Inflammatory macrophage treated with lipopolysaccharide for 4 hours (primary cell): ENCODE measurements at regions not wholly inside any gene's neighbourhood (a gene's known extent, or its start where the extent isn't known, plus 50 kb on each side); places are given as distances from the start of the nearest gene placed in this dataset.
A peak's percentile ranks its signal among the peaks of the same experiment; 100 is the strongest.
"Not testable (repeated sequence)": the region's sequence is repeated elsewhere in the genome, so short reads cannot be mapped to it uniquely, and the experiment has no call there.

ENCODE experiments used
- DNase-seq: peaks from one replicate; pipeline ENCODE4 v3.0.0-alpha.2; 2020

GRCh38 chr10:60564475-60564874 lies 174.8 kb upstream of the ANK3 start:
- no peak for DNase-seq

DNA sequence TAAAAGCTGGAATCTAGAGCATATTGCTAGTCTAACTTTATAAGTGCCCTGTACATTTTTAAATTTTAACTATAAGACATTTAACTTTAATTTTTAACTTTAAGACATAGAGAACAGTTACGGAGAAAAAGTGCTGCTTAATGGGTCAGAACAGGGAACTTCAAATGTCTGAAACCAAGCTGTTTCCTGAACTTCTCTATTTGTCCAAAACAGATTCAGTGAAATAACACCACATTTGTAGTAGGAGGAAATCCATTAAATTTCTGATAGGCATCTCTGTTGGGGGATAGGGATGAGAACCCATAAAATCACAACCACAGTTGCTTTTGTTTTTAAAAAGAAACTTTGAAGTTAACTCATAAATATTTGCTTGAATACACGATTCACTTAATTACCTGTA lies 170.8 kb upstream of the ANK3 start:
- DNase-seq: no peak

DNA sequence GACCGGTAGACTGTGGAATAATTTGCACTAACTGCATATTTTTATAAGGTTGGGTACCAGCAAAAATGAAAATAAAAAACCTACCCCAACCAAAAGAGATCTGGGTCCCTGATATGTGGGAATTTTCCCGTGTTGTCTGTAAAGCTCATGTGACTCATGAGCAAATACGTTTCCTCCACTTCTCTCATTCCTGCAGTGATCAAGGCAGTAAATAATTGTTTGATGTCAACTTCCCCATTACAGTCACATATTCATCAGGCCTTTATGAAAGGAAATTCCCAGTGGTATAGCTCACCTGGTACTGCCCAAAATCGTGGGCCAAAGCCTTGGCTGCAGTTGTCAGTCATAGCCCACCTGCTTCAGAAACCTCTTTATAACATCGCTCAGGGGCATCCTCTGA lies 166.0 kb upstream of the ANK3 start:
- no peak for DNase-seq

GRCh38 chr10:60549686-60550085 lies 160.0 kb upstream of the ANK3 start:
- no peak for DNase-seq

- DNase-seq: no peak
These were observed 153.0 kb upstream of the ANK3 start for GRCh38 chr10:60542657-60543056.

- DNase-seq: no peak
These were observed 151.8 kb upstream of the ANK3 start for GRCh38 chr10:60541451-60541850.

GRCh38 chr10:60537697-60538096 lies 148.0 kb upstream of the ANK3 start:
- peak; percentile 22 for DNase-seq

DNA sequence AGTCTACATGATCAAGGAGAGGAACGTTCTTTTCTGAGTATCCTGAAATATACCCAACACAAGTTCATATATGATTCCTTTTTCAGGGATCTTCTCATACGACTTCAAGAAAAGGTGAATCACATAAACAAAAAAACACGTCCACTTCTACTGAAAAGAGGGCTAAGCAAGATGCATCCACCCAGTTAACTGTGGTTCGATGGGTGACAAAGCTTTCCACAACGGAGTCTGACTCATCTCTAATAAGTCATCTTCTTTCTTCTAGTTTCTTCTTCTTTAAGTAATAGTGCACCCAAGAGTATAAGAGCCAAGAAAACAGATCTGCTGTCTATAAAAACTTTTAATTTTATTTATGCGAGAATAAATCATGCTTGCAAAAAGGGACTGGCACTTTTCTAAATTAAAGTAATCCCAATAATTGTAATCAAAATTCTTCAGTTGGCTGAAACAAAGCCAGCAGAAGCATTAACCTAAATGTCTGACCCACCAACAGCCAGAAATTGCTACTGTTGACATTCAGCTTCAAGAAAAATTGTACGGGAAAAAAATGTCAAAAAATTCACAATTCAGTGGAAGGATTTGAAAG lies 146.9 kb upstream of the ANK3 start:
- DNase-seq: peak; percentile 15

GRCh38 chr10:60535427-60535826 lies 145.8 kb upstream of the ANK3 start:
- DNase-seq: no peak

DNA sequence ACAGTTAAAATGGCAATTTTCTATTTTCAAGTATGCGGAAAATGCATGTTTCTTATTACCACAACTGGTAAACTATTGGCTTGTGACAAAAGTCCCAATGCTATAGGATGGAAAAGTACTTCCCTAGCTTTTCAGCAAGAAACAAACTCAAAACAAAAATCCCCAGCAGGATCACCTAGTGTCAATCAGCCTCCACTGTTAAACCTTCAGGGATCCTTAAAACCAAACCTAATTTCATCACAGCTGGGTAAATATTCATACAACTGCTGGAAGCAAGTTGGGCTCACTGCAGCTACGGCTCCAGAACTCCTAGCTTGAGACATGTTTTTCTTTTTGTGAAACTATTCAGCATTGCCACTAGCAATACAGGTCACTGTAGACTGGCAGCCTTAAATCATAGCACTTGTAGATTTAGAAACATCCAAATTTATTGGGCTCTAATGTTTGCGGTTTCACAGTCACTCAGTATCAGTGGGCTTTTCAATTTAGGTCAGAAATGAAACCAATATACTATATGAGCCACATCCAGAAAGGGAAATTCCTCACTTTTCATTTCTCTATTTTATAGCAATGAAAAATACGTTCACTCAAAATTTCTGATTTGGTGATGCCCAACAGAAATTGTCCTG lies 145.2 kb upstream of the ANK3 start:
- DNase-seq: peak; percentile 8

GRCh38 chr10:60532696-60533468 lies 143.2 kb upstream of the ANK3 start:
- no peak for DNase-seq

DNA sequence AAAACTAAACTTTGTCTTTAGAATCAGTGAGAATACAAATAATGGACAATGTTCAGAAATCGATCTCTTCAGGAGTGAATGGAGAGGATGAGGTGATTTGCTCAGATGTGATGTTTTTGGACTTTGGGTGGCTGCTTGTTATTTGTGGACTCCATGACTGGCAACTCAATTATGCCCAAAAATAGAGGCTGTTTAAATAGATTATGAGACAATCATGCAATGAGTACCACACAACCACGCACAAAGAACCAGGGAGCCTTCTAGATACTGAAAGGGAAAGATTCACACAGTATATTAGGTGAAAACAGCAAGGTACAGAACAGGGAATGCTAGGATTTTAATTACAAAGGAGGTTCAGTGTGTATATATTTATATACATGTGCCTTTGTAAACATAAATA lies 141.3 kb upstream of the ANK3 start:
- no peak for DNase-seq

- DNase-seq: no peak
These were observed 138.0 kb upstream of the ANK3 start for GRCh38 chr10:60527676-60528075.

GRCh38 chr10:60525716-60526585 lies 136.3 kb upstream of the ANK3 start:
- DNase-seq: no peak

GRCh38 chr10:60524541-60524940 lies 134.9 kb upstream of the ANK3 start:
- DNase-seq: peak; percentile 9

DNA sequence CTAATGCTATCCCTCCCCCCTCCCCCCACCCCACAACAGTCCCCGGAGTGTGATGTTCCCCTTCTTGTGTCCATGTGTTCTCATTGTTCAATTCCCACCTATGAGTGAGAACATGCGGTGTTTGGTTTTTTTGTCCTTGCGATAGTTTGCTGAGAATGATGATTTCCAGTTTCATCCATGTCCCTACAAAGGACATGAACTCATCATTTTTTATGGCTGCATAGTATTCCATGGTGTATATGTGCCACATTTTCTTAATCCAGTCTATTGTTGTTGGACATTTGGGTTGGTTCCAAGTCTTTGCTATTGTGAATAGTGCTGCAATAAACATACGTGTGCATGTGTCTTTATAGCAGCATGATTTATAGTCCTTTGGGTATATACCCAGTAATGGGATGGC lies 133.7 kb upstream of the ANK3 start:
- not testable (repeated sequence) for DNase-seq

DNA sequence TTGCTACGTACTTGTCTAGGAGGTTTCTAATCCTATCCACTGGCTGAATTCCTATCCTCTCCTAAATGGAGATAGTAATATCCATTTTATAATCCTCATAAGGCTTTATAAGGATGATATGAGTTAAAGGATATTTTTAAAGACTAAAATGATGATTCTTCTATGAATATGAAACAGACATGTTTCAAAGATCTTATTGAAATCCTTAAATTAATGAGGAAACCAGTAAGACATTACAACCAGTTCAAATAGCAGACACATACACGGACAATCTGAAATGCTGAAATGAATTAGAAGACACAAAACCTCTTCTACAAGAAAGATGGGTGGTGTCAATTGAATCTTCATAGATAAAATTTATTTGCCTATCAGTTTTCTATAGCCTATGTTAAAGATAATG lies 132.9 kb upstream of the ANK3 start:
- no peak for DNase-seq

- DNase-seq: no peak
These were observed 132.3 kb upstream of the ANK3 start for GRCh38 chr10:60521974-60522405.

DNA sequence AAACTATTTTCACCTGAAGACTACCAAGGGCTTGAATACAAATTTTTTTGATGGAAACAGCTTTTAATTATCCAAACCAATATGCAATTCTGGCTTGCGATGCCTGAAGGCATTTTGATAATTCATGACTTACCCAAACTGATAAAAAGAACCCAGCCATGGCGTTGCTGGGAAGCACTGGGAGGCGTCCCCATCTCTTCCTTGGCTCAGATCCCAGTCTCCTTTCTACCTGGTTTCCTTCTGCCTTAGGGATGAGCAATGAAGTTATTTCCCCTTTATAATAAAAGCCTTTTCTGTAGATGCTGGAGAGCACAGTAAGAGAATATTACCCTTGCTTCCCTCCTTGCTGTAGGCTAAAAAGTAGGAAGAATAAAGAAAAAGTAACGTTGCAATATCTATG lies 129.1 kb upstream of the ANK3 start:
- no peak for DNase-seq

DNA sequence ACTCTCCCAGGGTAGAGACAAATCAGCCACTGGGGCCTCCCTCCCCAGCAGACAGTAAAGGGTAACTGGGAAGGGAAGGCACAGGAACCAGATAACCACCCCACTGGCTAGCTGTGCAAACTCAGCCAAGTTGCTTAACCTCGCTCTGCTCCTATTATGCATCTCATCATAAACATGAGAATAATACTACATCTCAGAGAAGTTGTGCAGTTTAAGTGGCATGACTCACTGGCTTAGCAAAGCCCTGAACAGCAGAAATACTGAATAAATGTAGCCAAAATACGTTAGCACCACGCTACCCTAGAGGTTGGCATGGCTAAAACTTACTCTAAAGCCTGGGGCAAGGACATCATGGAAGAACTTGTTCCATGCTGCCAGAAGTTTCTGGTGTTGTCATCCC lies 128.1 kb upstream of the ANK3 start:
- DNase-seq: no peak

DNA sequence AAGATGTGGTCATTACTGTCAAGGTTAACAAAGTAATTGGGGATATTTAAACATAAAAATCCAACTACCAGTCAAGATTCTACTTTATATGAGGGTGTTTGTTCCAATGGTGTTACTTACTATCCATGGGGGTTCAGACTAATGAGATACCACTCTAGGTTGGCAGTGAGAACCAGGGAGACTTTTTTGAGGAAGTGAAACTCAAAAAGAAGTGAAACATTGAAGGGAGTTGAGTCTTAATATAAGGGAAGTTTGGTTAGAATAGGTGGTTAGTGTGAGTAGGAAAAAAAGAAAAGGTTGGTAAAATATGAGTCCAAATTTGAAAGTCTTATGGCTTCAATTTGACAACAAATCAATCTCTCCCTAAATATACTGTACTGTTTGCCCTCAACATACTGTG lies 123.6 kb upstream of the ANK3 start:
- DNase-seq: peak; percentile 8

GRCh38 chr10:60511477-60512229 lies 122.0 kb upstream of the ANK3 start:
- no peak for DNase-seq

GRCh38 chr10:60508831-60509230 lies 119.2 kb upstream of the ANK3 start:
- no peak for DNase-seq
